ENCODE measurements at regions not wholly inside any gene's neighbourhood (a gene's known extent, or its start where the extent isn't known, plus 50 kb on each side); places are given as distances from the start of the nearest gene placed in this dataset.

GRCh38 chr10:11682267-11682683, 59.9 kb upstream of the ECHDC3 start:
- Mint-ChIP-seq H3K27ac (no peak overlapping the region), H3K27me3 (peaks cover 6% of the 10 kb centered on the region), H3K36me3 (ENCODE audit: low read depth) (no peaks in the 10 kb centered on the region), H3K4me3 (no peak overlapping the region), H3K4me1 (peaks cover 46% of the 10 kb centered on the region), H3K9me3 (ENCODE audit: low read depth) (no peaks in the 10 kb centered on the region)
- DNase-seq: no peak
- CTCF ChIA-PET: interaction anchor here (0.8 kb wide), 1 partner anchor 29 kb away, joined by 3 read pairs; no protein-coding TSS in a partner anchor
- POLR2A ChIA-PET: no interaction called here
- intact Hi-C loops (cut with DNase I, micrococcal nuclease): no loop called here
- ATAC-seq: no peak

GRCh38 chr10:11680496-11680895, 61.7 kb upstream of the ECHDC3 start:
- Mint-ChIP-seq H3K4me1 (peaks cover 36% of the 10 kb centered on the region), H3K27me3 (peaks cover 12% of the 10 kb centered on the region), H3K9me3 (ENCODE audit: low read depth) (no peaks in the 10 kb centered on the region), H3K4me3 (no peak overlapping the region), H3K36me3 (ENCODE audit: low read depth) (no peaks in the 10 kb centered on the region), H3K27ac (no peak overlapping the region)
- CTCF ChIA-PET: no interaction called here
- intact Hi-C loops (cut with DNase I, micrococcal nuclease): no loop called here
- no peak for DNase-seq
- POLR2A ChIA-PET: no interaction called here
- ATAC-seq: no peak

- CTCF ChIA-PET: interaction anchor here (0.8 kb wide), 1 partner anchor 119 kb away, joined by 3 read pairs; no protein-coding TSS in a partner anchor
- no peak for ATAC-seq
- Mint-ChIP-seq H3K4me1 (peaks cover 31% of the 10 kb centered on the region), H3K36me3 (ENCODE audit: low read depth) (no peaks in the 10 kb centered on the region), H3K4me3 (no peak overlapping the region), H3K27me3 (peaks cover 12% of the 10 kb centered on the region), H3K9me3 (ENCODE audit: low read depth) (no peaks in the 10 kb centered on the region), H3K27ac (no peak overlapping the region)
- POLR2A ChIA-PET: no interaction called here
- no peak for DNase-seq
- intact Hi-C loops (cut with DNase I, micrococcal nuclease): no loop called here
Measured at GRCh38 chr10:11679946-11680345, 62.2 kb upstream of the ECHDC3 start.

- ATAC-seq (peak; percentile 57), DNase-seq (peak; percentile 61)
- Mint-ChIP-seq H3K36me3 (ENCODE audit: low read depth) (no peaks in the 10 kb centered on the region), H3K27ac (no peak overlapping the region), H3K9me3 (ENCODE audit: low read depth) (no peaks in the 10 kb centered on the region), H3K4me3 (no peak overlapping the region), H3K4me1 (peaks cover 25% of the 10 kb centered on the region), H3K27me3 (peaks cover 13% of the 10 kb centered on the region)
- intact Hi-C loops (cut with DNase I, micrococcal nuclease): no loop called here
- ChIA-PET CTCF (no interaction called here), POLR2A (no interaction called here)
Measured at GRCh38 chr10:11678074-11678793, 63.9 kb upstream of the ECHDC3 start.

- Mint-ChIP-seq H3K27ac (no peak overlapping the region), H3K27me3 (peaks cover 15% of the 10 kb centered on the region), H3K36me3 (ENCODE audit: low read depth) (no peaks in the 10 kb centered on the region), H3K4me3 (no peak overlapping the region), H3K4me1 (peaks cover 21% of the 10 kb centered on the region), H3K9me3 (ENCODE audit: low read depth) (no peaks in the 10 kb centered on the region)
- intact Hi-C loops (cut with DNase I, micrococcal nuclease): no loop called here
- CTCF ChIA-PET: no interaction called here
- POLR2A ChIA-PET: no interaction called here
- DNase-seq (no peak), ATAC-seq (no peak)
Measured at GRCh38 chr10:11677480-11677879, 64.7 kb upstream of the ECHDC3 start.

- H3K4me1 Mint-ChIP-seq: peaks cover 17% of the 10 kb centered on the region
- no peaks in the 10 kb centered on the region for H3K9me3 Mint-ChIP-seq (ENCODE audit: low read depth)
- H3K27me3 Mint-ChIP-seq: peaks cover 17% of the 10 kb centered on the region
- CTCF ChIA-PET: no interaction called here
- H3K36me3 Mint-ChIP-seq (ENCODE audit: low read depth): no peaks in the 10 kb centered on the region
- intact Hi-C loops (cut with DNase I, micrococcal nuclease): no loop called here
- ATAC-seq: no peak
- no peak overlapping the region for H3K27ac Mint-ChIP-seq
- POLR2A ChIA-PET: interaction anchor here (0.6 kb wide), 1 partner anchor 134 kb away, joined by 3 read pairs; no protein-coding TSS in a partner anchor
- H3K4me3 Mint-ChIP-seq: no peak overlapping the region
- DNase-seq: peak; percentile 31
Measured at GRCh38 chr10:11673346-11674280, 62.2 kb upstream of the USP6NL start.

GRCh38 chr10:11672836-11673235, 61.4 kb upstream of the USP6NL start:
- peaks cover 17% of the 10 kb centered on the region for H3K27me3 Mint-ChIP-seq
- ATAC-seq (no peak), DNase-seq (no peak)
- ChIA-PET CTCF (no interaction called here), POLR2A (no interaction called here)
- H3K36me3 Mint-ChIP-seq (ENCODE audit: low read depth): no peaks in the 10 kb centered on the region
- no peak overlapping the region for H3K4me3 Mint-ChIP-seq
- intact Hi-C loops (cut with DNase I, micrococcal nuclease): no loop called here
- H3K4me1 Mint-ChIP-seq: peaks cover 17% of the 10 kb centered on the region
- H3K27ac Mint-ChIP-seq: no peak overlapping the region
- no peaks in the 10 kb centered on the region for H3K9me3 Mint-ChIP-seq (ENCODE audit: low read depth)

GRCh38 chr10:11670381-11670780, 58.9 kb upstream of the USP6NL start:
- ATAC-seq (no peak), DNase-seq (no peak)
- Mint-ChIP-seq H3K27ac (no peak overlapping the region), H3K27me3 (peaks cover 10% of the 10 kb centered on the region), H3K4me1 (peaks cover 17% of the 10 kb centered on the region), H3K9me3 (ENCODE audit: low read depth) (no peaks in the 10 kb centered on the region), H3K36me3 (ENCODE audit: low read depth) (no peaks in the 10 kb centered on the region), H3K4me3 (no peak overlapping the region)
- POLR2A ChIA-PET: no interaction called here
- intact Hi-C loops (cut with DNase I, micrococcal nuclease): no loop called here
- CTCF ChIA-PET: interaction anchor here (0.7 kb wide), 1 partner anchor 223 kb away, joined by 3 read pairs; no protein-coding TSS in a partner anchor

- Mint-ChIP-seq H3K4me3 (no peak overlapping the region), H3K27me3 (peaks cover 10% of the 10 kb centered on the region), H3K36me3 (ENCODE audit: low read depth) (no peaks in the 10 kb centered on the region), H3K4me1 (peaks cover 13% of the 10 kb centered on the region), H3K9me3 (ENCODE audit: low read depth) (no peaks in the 10 kb centered on the region), H3K27ac (no peak overlapping the region)
- ATAC-seq (no peak), DNase-seq (no peak)
- POLR2A ChIA-PET: no interaction called here
- CTCF ChIA-PET: interaction anchor here (1.0 kb wide), 1 partner anchor 56 kb away, joined by 3 read pairs; no protein-coding TSS in a partner anchor
- intact Hi-C loops (cut with DNase I, micrococcal nuclease): no loop called here
Measured at GRCh38 chr10:11668847-11669610, 57.6 kb upstream of the USP6NL start.

GRCh38 chr10:11667756-11668155, 56.3 kb upstream of the USP6NL start:
- intact Hi-C loops (cut with DNase I, micrococcal nuclease): no loop called here
- Mint-ChIP-seq H3K27ac (no peak overlapping the region), H3K36me3 (ENCODE audit: low read depth) (no peaks in the 10 kb centered on the region), H3K4me1 (peaks cover 4% of the 10 kb centered on the region), H3K27me3 (peaks cover 5% of the 10 kb centered on the region), H3K4me3 (no peak overlapping the region), H3K9me3 (ENCODE audit: low read depth) (no peaks in the 10 kb centered on the region)
- ChIA-PET POLR2A (interaction anchor here (0.6 to 0.7 kb wide), 2 partner anchors 9 to 32 kb away, joined by 3 to 7 read pairs; no protein-coding TSS in a partner anchor), CTCF (no interaction called here)
- no peak for DNase-seq
- ATAC-seq: no peak

- ATAC-seq (no peak), DNase-seq (no peak)
- Mint-ChIP-seq H3K4me3 (no peak overlapping the region), H3K9me3 (ENCODE audit: low read depth) (no peaks in the 10 kb centered on the region), H3K36me3 (ENCODE audit: low read depth) (no peaks in the 10 kb centered on the region), H3K27me3 (no peaks in the 10 kb centered on the region), H3K4me1 (peaks cover 4% of the 10 kb centered on the region), H3K27ac (no peak overlapping the region)
- intact Hi-C loops (cut with DNase I, micrococcal nuclease): no loop called here
- POLR2A ChIA-PET: no interaction called here
- CTCF ChIA-PET: no interaction called here
Measured at GRCh38 chr10:11663763-11664555, 52.5 kb upstream of the USP6NL start.
